Heart left ventricle (tissue), 13 donors: ENCODE measurements at regions not wholly inside any gene's neighbourhood (a gene's known extent, or its start where the extent isn't known, plus 50 kb on each side); places are given as distances from the start of the nearest gene placed in this dataset.

ENCODE experiments used
- CTCF ChIP-seq, 12 donors: fragments of 200-600 bp; sonication (generic) in 4 of 12; IDR thresholded peaks; one replicate each; pipeline versions ENCODE4 v1.5.0 to v1.8.0; 2018 to 2022; ENCODE audit warnings: antibody characterized with exemption in 12 of 12, mild to moderate bottlenecking in 5 of 12
- POLR2A ChIP-seq, 2 donors: fragments of 450-650 bp; IDR thresholded peaks; one replicate each; pipeline ENCODE4 v1.6.1; 2017; ENCODE audit warnings: antibody characterized with exemption in 2 of 2, mild to moderate bottlenecking in 2 of 2, moderate library complexity in 2 of 2
- donor health status: ischemic (EF 13 %, LVEDD 7.1; RV severe dilation, severe dysfunction).
- donor health status: DM: no; HTN: yes; CAD: no.
- donor health status: DM: no; HTN: no; CAD: no.
- donor health status: ischemic (EF 25% LVEDD 6.9; RV normal size, moderate dysfunction).
- donor health status: ischemic (EF 25% LVEDD 5.7; RV mildly dilated, moderate dysfunction).
- donor health status: ischemic (EF 35%, LVEDD 5.7; RV mildly dilated, moderate dysfunction).
- donor health status: nonischemic (EF 11% LVEDD 7.7; RV severe dilation, severe dysfunction).
- donor health status: DM: yes; HTN: yes; CAD: no.
- donor health status: PGD.
- donor health status: ischemic (EF 29% LVEDD 5.4; RV normal size, mild dysfunction).
- donor health status: nonischemic (EF 23%, LVEDD 6.1; RV moderate dilation, normal function).

DNA sequence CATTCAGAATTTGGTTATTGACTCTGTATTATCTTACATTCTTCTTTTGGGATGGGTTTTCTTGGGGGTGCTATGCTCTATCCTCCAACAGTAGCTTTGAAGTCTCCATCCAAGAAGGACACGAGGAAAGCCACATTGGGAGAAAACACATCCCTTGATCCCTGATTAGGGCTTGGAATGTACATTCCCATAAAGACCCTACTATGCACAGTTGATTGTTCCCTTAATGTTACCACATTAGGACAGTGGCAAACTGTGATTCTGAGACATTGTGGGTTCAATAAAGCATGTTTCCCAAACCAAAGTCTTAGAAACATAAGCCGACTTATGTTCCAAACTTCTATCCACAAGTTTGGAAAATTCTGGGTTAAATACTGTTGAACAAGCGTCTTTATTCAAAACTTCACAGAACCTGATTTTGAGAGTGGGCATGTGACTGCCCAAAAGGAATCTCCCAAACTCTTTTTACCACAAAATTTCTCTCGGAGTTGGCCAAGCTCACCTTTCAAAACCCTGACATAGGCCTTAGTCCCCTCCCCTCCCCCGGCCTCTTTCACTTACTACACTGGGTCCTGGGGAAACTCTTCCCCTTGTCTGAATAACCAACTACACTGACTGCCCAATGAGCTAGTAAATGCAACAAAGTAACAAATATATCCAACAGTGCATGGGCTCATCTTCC lies 177.0 kb upstream of the KAZN start:
- TF ChIP-seq POLR2A (IDR thresholded peaks at IDR 0.05), result no peak
- TF ChIP-seq CTCF (IDR thresholded peaks at IDR 0.05), result no peak
